SU-DHL-6 (cell line): ENCODE measurements at regions not wholly inside any gene's neighbourhood (a gene's known extent, or its start where the extent isn't known, plus 50 kb on each side); places are given as distances from the start of the nearest gene placed in this dataset.

Source experiments
- CTCF ChIP-seq: fragments of 200-600 bp; sonication (generic); IDR thresholded peaks from one replicate; pipeline ENCODE4 v1.5.1; 2017; ENCODE audit warnings: antibody characterized with exemption, mild to moderate bottlenecking, low read length, moderate library complexity; ENCODE audit not compliant: insufficient read depth, poor library complexity, severe bottlenecking
- EZH2phosphoT487 ChIP-seq: fragments of 200-600 bp; sonication (generic), shearing (Covaris generic); conservative IDR thresholded peaks from 2 replicates; pipeline ENCODE4 v1.6.1; 2018; ENCODE audit warnings: mild to moderate bottlenecking, antibody characterized with exemption, low read length, moderate library complexity, mixed read lengths

GRCh38 chr16:51405361-51405760 lies 254.3 kb upstream of the SALL1 start:
- no peak for TF ChIP-seq CTCF
- TF ChIP-seq EZH2phosphoT487: no peak
